Prostate gland (tissue), 2 donors: ENCODE measurements at regions not wholly inside any gene's neighbourhood (a gene's known extent, or its start where the extent isn't known, plus 50 kb on each side); places are given as distances from the start of the nearest gene placed in this dataset.

Experiments used
- POLR2A ChIP-seq: fragments of 450-650 bp; IDR thresholded peaks from one replicate; pipeline ENCODE4 v1.6.1; 2016; ENCODE audit warnings: antibody characterized with exemption, mild to moderate bottlenecking
- POLR2AphosphoS5 ChIP-seq: sonication (generic); formaldehyde crosslinking; IDR thresholded peaks from one replicate; pipeline ENCODE4 v1.6.1; 2017; ENCODE audit warnings: antibody characterized with exemption
- TF ChIP-seq, protein P1 (sequence below), 4 experiments: fragments of 200-600 bp in 2 of 4; fragments of 450-650 bp in 2 of 4; sonication (generic) in 2 of 4; IDR thresholded peaks; 1 replicate in 3 of 4; 2 replicates in 1 of 4; pipeline ENCODE4 v1.5.1; 2016 to 2019; ENCODE audit warnings: antibody characterized with exemption in 4 of 4, mild to moderate bottlenecking in 2 of 4, moderate library complexity in 2 of 4

DNA sequence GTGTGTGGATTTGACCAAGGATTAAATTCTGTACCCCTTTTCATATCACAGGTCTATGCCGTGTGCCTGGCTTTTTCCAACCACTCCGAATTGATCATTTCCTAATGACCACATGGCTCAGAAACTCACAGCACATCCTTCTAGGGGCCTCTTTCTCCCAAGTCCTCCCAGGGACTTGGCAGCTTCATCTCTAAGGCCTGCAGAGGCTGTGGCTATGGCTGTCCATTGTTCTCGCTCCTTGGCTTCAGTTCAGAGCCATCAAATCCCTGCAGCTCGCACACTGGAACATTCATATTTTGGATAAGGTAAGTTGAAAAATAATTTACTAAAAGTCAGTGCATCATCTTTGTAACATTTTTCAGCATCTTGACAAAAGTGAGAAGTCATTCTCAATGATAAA, 497.2 kb upstream of the CDH4 start:
- TF ChIP-seq, protein P1, sequence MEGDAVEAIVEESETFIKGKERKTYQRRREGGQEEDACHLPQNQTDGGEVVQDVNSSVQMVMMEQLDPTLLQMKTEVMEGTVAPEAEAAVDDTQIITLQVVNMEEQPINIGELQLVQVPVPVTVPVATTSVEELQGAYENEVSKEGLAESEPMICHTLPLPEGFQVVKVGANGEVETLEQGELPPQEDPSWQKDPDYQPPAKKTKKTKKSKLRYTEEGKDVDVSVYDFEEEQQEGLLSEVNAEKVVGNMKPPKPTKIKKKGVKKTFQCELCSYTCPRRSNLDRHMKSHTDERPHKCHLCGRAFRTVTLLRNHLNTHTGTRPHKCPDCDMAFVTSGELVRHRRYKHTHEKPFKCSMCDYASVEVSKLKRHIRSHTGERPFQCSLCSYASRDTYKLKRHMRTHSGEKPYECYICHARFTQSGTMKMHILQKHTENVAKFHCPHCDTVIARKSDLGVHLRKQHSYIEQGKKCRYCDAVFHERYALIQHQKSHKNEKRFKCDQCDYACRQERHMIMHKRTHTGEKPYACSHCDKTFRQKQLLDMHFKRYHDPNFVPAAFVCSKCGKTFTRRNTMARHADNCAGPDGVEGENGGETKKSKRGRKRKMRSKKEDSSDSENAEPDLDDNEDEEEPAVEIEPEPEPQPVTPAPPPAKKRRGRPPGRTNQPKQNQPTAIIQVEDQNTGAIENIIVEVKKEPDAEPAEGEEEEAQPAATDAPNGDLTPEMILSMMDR (IDR thresholded peaks at IDR 0.05): no peak
- TF ChIP-seq POLR2AphosphoS5: no peak
- no peak for TF ChIP-seq POLR2A
